ENCODE measurements at regions not wholly inside any gene's neighbourhood (a gene's known extent, or its start where the extent isn't known, plus 50 kb on each side); places are given as distances from the start of the nearest gene placed in this dataset.

DNA sequence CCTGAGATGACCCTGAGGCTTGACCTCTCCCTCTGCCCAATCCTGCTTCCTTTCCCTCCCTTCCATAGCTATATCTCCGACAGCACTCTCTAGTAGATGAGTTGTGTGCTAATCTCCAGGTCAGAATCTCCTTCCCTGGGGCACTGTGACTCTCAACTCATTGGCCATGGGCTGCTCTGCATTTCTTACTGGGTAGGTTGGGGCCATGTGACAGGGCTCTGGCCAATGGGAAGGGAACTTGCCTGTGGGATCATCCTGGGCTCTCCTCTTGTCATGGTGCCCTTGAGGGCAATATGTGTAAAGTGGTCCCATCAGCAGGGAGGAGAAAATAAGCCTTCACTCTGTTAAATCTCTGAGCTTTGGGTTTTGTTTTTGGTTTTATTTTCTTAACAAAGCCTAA is 80.1 kb upstream of the ANKRD1 start:
- TF ChIP-seq TAF1 (IDR thresholded peaks at IDR 0.05; ENCODE audit: borderline replicate concordance, insufficient read depth, low read length) = no peak
- TF ChIP-seq SIN3A (IDR thresholded peaks at IDR 0.05; ENCODE audit: borderline replicate concordance, insufficient read depth, low read length) = no peak
- no peak for TF ChIP-seq POLR2AphosphoS5 (IDR thresholded peaks at IDR 0.05; ENCODE audit: low read depth, low read length)
